ENCODE measurements at regions not wholly inside any gene's neighbourhood (a gene's known extent, or its start where the extent isn't known, plus 50 kb on each side); places are given as distances from the start of the nearest gene placed in this dataset.

DNA sequence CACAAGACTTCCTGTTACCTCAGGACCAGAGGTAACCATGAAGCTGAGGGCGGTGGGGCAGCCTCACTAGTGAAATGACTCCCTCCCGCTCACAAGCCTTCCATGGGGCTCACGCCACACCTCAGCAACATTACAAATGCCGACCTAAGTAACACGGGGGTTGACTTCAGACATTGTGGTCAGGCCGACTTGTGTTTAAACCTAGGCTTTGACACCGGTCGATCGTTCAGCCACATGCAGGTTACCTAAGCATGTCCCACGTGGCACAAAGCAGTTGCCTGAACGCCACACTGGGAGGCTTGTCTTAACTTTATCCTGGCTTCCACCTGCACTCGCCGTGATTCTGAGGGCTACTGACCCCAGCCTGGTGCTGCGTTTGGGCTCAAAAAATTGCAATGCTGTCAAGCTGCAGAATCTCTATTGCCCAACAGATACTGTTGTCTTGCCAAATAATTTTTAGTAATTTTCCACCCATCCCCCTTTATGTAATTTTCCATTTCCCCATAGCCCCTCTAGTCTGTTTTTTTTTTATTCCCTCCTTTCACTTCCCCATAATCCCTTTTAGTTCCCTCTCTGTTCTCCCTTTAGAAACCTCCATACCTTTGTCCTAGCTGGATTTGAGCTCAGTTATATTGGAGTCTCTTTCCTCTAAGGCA lies 158.6 kb upstream of the RGMA start:
- DNase-seq (ENCODE audit: low spot score in 2 of 2): no peak
- Histone ChIP-seq H3K27ac (no peak overlapping the region), H3K4me3 (no peak overlapping the region), H3K36me3 (no peaks in the 10 kb centered on the region), H3K4me1 (no peaks in the 10 kb centered on the region), H3K9me3 (no peaks in the 10 kb centered on the region), H3K27me3 (no peaks in the 10 kb centered on the region)
- intact Hi-C loops (cut with DNase I; ENCODE audit: low total_unique reads): no loop called here
- no peak for TF ChIP-seq POLR2AphosphoS5 (IDR thresholded peaks at IDR 0.05)
- TF ChIP-seq, protein P1, sequence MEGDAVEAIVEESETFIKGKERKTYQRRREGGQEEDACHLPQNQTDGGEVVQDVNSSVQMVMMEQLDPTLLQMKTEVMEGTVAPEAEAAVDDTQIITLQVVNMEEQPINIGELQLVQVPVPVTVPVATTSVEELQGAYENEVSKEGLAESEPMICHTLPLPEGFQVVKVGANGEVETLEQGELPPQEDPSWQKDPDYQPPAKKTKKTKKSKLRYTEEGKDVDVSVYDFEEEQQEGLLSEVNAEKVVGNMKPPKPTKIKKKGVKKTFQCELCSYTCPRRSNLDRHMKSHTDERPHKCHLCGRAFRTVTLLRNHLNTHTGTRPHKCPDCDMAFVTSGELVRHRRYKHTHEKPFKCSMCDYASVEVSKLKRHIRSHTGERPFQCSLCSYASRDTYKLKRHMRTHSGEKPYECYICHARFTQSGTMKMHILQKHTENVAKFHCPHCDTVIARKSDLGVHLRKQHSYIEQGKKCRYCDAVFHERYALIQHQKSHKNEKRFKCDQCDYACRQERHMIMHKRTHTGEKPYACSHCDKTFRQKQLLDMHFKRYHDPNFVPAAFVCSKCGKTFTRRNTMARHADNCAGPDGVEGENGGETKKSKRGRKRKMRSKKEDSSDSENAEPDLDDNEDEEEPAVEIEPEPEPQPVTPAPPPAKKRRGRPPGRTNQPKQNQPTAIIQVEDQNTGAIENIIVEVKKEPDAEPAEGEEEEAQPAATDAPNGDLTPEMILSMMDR (IDR thresholded peaks at IDR 0.05): no peak
- TF ChIP-seq POLR2A (IDR thresholded peaks at IDR 0.05): no peak

DNA sequence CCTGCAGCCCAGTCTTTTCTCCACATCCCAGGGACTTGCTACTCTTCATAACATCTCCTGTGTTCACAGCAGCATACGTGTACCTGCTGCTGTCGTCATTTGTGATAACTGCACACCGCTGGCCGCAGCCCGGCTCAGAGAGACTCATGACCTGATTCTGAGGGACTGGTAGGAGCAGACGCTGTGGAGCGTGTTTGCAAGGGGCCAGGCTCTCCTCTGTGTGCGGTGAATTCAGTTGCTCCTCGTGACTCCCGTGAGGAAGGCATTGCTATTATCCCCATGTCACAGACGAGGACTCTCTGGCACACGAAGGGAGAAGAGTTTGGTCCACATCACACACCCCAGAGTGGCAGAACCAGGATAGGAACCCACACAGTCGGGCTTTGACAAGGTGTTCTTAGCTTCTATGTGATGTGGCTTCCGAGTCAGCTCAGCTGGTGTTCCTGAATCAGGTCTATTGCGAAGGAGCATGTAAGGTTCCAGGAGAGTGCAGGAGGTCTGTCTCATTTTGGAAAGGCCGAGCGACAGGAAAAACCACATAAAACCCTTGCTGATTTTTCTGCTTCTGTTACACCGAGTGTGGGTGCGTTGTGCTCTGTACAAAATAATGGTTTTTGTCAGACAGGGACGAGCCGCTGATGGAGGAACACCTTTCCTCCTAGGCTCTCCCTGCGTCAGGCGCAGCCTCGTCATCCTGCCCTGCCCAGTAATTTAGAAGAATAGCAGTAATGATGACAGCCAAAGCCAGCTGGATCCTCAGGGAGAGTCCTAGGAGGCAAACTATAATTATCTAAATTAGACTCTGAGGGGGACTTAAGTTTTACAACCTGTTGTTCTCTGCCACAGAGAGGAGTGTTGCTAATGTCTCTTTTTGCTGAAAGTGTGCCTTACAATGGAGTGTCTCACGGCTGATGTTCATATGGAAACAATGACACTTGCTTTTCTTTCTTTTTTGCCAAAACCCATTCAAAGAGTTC lies 157.5 kb upstream of the RGMA start:
- Histone ChIP-seq H3K4me1 (no peaks in the 10 kb centered on the region), H3K36me3 (no peaks in the 10 kb centered on the region), H3K9me3 (no peaks in the 10 kb centered on the region), H3K27me3 (no peaks in the 10 kb centered on the region), H3K27ac (no peak overlapping the region), H3K4me3 (no peak overlapping the region)
- TF ChIP-seq POLR2AphosphoS5 (IDR thresholded peaks at IDR 0.05) (no peak), POLR2A (IDR thresholded peaks at IDR 0.05) (no peak)
- TF ChIP-seq, protein P1 (IDR thresholded peaks at IDR 0.05): no peak
- DNase-seq (ENCODE audit: low spot score in 2 of 2): no peak
- intact Hi-C loops (cut with DNase I; ENCODE audit: low total_unique reads): no loop called here

DNA sequence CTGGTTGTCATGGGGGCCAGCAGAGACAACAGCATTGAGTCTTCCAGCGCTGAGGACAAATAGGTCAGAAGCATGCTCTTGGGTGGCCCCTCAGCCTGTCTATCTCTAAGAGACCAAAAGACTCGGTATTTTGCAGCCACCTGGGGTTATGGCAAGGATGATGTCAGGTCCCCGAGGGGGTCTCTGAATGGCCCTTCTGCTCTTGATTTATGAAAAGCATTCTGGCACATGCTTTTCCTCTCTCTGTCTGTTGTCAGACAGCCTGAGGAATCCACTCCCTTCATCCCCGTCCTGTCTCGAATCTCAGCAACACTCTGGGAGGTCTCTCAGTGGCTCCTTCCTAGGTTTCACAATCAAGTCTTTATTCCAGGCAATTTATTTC lies 156.6 kb upstream of the RGMA start:
- no peaks in the 10 kb centered on the region for H3K27me3 ChIP-seq
- TF ChIP-seq POLR2AphosphoS5 (IDR thresholded peaks at IDR 0.05): no peak
- H3K9me3 ChIP-seq: no peaks in the 10 kb centered on the region
- no peaks in the 10 kb centered on the region for H3K36me3 ChIP-seq
- no peak for DNase-seq (ENCODE audit: low spot score in 2 of 2)
- no peak overlapping the region for H3K4me3 ChIP-seq
- H3K27ac ChIP-seq: no peak overlapping the region
- no peaks in the 10 kb centered on the region for H3K4me1 ChIP-seq
- intact Hi-C loops (cut with DNase I; ENCODE audit: low total_unique reads): loop anchor here (2.0 kb wide), 1 partner anchor 35 kb away; no protein-coding TSS in a partner anchor

DNA sequence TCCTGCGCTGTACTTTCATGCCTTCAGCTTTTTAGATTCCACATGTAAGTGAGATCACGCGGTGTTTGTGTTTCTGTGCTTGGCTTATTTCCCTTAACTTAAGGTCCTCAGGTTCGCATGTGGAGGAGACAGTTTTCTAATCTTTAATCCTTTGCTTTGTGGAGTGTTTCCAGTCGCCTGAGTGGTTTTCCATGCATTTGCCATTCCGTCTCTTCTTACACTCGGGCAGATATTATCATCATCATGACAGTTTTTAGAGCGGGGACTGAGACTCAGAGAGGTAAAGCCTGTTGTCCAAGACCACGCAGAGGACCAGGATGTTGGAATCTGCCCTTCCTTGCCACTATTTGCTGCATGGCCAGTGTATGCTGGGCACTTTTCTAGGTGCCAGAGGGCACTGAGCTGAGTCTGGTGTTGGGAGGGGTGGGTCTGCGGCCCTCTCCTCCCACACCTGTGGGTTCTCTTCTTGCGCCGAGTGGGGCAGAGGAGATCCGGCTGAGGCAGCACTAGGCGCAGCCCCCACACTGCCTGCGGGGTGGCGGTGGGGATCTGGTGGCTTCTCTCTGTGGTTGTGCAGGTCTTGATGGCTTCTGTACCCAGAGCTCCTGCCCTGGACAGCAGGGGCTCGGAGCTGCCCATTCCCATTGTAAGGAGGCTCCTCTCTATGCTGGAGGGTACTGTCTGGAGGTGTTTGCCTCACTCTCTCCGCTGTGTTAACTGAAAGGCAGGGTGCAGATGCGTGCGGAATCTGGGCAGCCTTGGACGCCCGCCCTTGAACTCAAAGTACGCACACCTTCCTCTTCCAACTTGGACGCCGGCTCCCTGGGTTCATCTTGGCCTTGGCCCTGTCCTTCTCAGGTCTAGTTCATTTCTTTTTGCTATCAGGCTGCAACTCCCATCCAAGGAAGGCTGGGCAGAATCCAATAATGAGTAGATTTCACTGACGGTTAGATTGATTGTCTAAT lies 156.0 kb upstream of the RGMA start:
- no peaks in the 10 kb centered on the region for H3K27me3 ChIP-seq
- H3K4me3 ChIP-seq: no peak overlapping the region
- DNase-seq (ENCODE audit: low spot score in 2 of 2): no peak
- intact Hi-C loops (cut with DNase I; ENCODE audit: low total_unique reads): loop anchor here (2.0 kb wide), 1 partner anchor 34 kb away; no protein-coding TSS in a partner anchor
- H3K9me3 ChIP-seq: no peaks in the 10 kb centered on the region
- H3K36me3 ChIP-seq: no peaks in the 10 kb centered on the region
- TF ChIP-seq, protein P1 (IDR thresholded peaks at IDR 0.05): no peak
- H3K27ac ChIP-seq: no peak overlapping the region
- no peaks in the 10 kb centered on the region for H3K4me1 ChIP-seq

DNA sequence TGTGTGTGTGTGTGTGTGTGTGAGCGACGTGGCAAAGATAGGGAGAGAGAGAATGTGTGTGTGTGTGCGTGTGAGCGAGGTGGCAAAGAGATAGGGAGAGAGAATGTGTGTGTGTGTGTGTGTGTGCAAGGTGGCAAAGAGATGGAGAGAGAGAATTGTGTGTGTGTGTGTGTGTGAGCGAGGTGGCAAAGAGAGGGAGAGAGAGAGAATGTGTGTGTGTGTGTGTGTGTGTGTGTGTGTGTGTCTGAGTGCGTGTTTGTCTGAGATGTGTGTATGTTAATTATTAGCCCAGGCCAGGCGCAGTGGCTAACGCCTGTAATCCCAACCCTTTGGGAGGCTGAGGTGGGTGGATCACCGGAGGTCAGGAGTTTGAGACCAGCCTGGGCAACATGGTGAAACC lies 154.6 kb upstream of the RGMA start:
- Histone ChIP-seq H3K9me3 (no peaks in the 10 kb centered on the region), H3K27me3 (no peaks in the 10 kb centered on the region), H3K4me1 (no peaks in the 10 kb centered on the region), H3K4me3 (no peak overlapping the region), H3K36me3 (no peaks in the 10 kb centered on the region), H3K27ac (no peak overlapping the region)
- intact Hi-C loops (cut with DNase I; ENCODE audit: low total_unique reads): no loop called here
- no peak for DNase-seq (ENCODE audit: low spot score in 2 of 2)
- no peak for TF ChIP-seq POLR2A (IDR thresholded peaks at IDR 0.05)
- TF ChIP-seq, protein P1 (IDR thresholded peaks at IDR 0.05): no peak
- TF ChIP-seq POLR2AphosphoS5 (IDR thresholded peaks at IDR 0.05): no peak
